Vagina (tissue), 2 donors: ENCODE measurements at regions not wholly inside any gene's neighbourhood (a gene's known extent, or its start where the extent isn't known, plus 50 kb on each side); places are given as distances from the start of the nearest gene placed in this dataset.

Experiments used
- DNase-seq, 2 donors: peaks; one replicate each; pipeline ENCODE4 v3.0.0-alpha.2; 2017; ENCODE audit errors: extremely low spot score in 2 of 2
- H3K27ac ChIP-seq: fragments of 200-600 bp; sonication (generic); one replicate; pipeline ENCODE4 v1.5.1; 2019
- H3K27me3 ChIP-seq: fragments of 200-600 bp; sonication (generic); one replicate; pipeline ENCODE4 v1.5.1; 2019
- H3K36me3 ChIP-seq, 2 donors: fragments of 200-600 bp; sonication (generic); one replicate each; pipeline ENCODE4 v1.5.1; 2017 to 2019
- H3K4me1 ChIP-seq: fragments of 200-600 bp; sonication (generic); one replicate; pipeline ENCODE4 v1.5.1; 2019
- H3K4me3 ChIP-seq, 2 donors: fragments of 200-600 bp; sonication (generic); 1 replicate in 1 of 2; 2 replicates in 1 of 2; pipeline ENCODE4 v1.5.1; 2016 to 2019
- H3K9me3 ChIP-seq: fragments of 200-600 bp; sonication (generic); one replicate; pipeline ENCODE4 v1.5.1; 2019
- POLR2A ChIP-seq, 2 donors: fragments of 450-650 bp; IDR thresholded peaks; one replicate each; pipeline ENCODE4 v1.6.1; 2017; ENCODE audit warnings: antibody characterized with exemption in 2 of 2, mild to moderate bottlenecking in 2 of 2, moderate library complexity in 2 of 2
- POLR2AphosphoS5 ChIP-seq, 2 donors: sonication (generic); formaldehyde crosslinking; IDR thresholded peaks; one replicate each; pipeline ENCODE4 v1.9.0; 2017; ENCODE audit warnings: antibody characterized with exemption in 2 of 2, mild to moderate bottlenecking in 2 of 2, low read depth in 1 of 2; ENCODE audit not compliant: insufficient read depth in 1 of 2
- intact Hi-C: fragments of 100-400 bp; cut with DNase I; formaldehyde crosslinking; loops from one replicate; pipeline ENCODE4 v1.15.1; 2023
- TF ChIP-seq, protein P1 (sequence below), 3 experiments: fragments of 450-650 bp in 2 of 3; fragments of 200-600 bp in 1 of 3; sonication (generic) in 1 of 3; IDR thresholded peaks; one replicate each; pipeline ENCODE4 v1.5.1; 2017 to 2019; ENCODE audit warnings: antibody characterized with exemption in 3 of 3, mild to moderate bottlenecking in 2 of 3, moderate library complexity in 2 of 3

DNA sequence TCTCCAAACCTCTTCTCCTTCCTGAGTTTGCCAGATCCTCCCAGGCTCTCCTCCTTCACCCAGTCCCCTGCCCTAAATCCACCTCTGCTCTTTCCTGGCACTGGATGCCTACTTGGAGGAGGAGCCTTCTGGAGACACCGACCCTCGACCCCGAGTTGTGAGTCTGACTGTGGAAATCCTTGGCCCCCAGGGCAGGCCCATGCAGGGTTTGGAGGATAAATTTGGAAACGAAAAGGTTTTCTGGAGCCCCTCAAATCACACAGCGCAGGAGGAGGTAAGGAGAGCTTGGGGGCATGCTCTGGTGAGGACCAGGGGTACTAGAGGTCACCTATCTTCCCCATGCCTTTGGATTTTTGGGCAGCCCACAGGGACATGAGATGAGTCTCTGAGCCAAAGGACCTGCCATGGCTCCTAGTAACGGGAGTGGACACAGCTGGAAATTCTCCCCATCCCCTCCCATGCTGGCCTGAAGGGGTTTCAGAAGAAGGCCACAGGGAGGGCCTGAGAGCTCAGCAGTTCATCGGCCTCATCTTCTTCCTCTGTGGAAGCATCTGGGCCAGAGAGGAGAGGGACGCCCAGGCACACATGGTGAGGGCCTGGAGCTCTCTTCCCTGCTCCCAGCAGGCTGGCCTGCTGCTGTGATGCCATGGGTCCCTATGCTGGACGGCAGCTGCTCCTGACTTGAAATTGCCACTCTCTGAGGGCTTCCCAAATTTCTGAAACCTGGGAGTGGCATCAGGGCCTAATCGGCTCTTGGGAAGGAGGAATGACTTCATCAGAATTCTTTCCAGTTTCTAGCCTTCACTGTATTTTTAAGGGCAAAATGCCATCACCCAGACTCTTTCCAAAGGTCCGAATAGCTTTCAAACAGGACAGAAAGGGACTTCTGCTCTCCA lies 68.6 kb upstream of the ITGA11 start:
- H3K36me3 ChIP-seq, result no peaks in the 10 kb centered on the region
- no peaks in the 10 kb centered on the region for H3K9me3 ChIP-seq
- H3K27me3 ChIP-seq, result no peaks in the 10 kb centered on the region
- H3K4me1 ChIP-seq, result peaks cover 8% of the 10 kb centered on the region
- H3K27ac ChIP-seq, result peak overlapping the region; percentile 11
- peak; percentile 79 to 91 for DNase-seq
- TF ChIP-seq POLR2AphosphoS5 (IDR thresholded peaks at IDR 0.05; ENCODE audit: insufficient read depth in 1 of 2, low read depth in 1 of 2) (no peak), POLR2A (IDR thresholded peaks at IDR 0.05) (no peak)
- TF ChIP-seq, protein P1, sequence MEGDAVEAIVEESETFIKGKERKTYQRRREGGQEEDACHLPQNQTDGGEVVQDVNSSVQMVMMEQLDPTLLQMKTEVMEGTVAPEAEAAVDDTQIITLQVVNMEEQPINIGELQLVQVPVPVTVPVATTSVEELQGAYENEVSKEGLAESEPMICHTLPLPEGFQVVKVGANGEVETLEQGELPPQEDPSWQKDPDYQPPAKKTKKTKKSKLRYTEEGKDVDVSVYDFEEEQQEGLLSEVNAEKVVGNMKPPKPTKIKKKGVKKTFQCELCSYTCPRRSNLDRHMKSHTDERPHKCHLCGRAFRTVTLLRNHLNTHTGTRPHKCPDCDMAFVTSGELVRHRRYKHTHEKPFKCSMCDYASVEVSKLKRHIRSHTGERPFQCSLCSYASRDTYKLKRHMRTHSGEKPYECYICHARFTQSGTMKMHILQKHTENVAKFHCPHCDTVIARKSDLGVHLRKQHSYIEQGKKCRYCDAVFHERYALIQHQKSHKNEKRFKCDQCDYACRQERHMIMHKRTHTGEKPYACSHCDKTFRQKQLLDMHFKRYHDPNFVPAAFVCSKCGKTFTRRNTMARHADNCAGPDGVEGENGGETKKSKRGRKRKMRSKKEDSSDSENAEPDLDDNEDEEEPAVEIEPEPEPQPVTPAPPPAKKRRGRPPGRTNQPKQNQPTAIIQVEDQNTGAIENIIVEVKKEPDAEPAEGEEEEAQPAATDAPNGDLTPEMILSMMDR (IDR thresholded peaks at IDR 0.05), result no peak
- no peak overlapping the region for H3K4me3 ChIP-seq
- intact Hi-C loops, result loop anchor here (10.0 kb wide), 1 partner anchor 1266 kb away; no protein-coding TSS in a partner anchor

DNA sequence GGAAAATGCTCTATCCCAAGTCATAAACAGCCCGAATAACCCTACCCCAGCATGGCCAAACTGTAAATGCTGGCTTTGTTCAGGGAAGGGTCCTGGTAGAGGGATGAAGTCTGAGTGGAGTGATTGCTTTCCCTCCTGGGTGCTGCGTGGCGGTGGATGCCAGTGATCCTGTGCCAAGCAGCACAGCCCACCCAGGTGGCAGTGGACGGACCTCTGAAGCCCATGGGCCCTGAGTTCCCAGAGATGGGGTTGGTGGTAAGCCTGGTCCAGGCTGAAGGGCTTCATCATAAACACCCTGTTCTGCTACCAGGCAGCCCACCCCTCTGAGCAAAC lies 69.3 kb upstream of the ITGA11 start:
- intact Hi-C loops, result loop anchor here (10.0 kb wide), 1 partner anchor 1266 kb away; no protein-coding TSS in a partner anchor

DNA sequence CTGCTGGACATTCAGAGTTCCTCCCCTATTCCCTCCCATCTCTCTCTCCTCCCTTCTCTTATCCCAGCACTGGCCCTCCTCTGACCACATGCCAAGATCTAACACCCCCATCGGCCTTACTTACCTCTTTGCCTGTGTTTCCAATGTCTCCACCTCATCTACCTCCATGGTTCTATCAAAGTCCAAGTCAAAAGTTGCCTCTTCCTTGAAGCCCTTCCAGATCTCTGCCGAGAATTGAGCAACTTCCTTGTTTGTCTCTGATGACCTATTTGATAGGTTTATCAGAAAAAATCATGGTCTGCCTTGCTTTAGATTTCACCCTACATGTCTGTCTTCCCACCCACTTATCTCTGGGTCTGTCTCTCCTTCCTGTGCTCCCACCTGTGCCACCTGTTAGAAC lies 69.7 kb upstream of the ITGA11 start:
- no peaks in the 10 kb centered on the region for H3K9me3 ChIP-seq
- peak in 1 of 2 donors; percentile 76 for DNase-seq
- intact Hi-C loops, result loop anchor here (10.0 kb wide), 1 partner anchor 1267 kb away; no protein-coding TSS in a partner anchor
- H3K36me3 ChIP-seq, result no peaks in the 10 kb centered on the region
- H3K27ac ChIP-seq, result no peak overlapping the region
- TF ChIP-seq POLR2AphosphoS5 (IDR thresholded peaks at IDR 0.05; ENCODE audit: insufficient read depth in 1 of 2, low read depth in 1 of 2) (no peak), POLR2A (IDR thresholded peaks at IDR 0.05) (no peak)
- TF ChIP-seq, protein P1 (IDR thresholded peaks at IDR 0.05), result no peak
- peaks cover 8% of the 10 kb centered on the region for H3K4me1 ChIP-seq
- no peak overlapping the region for H3K4me3 ChIP-seq
- no peaks in the 10 kb centered on the region for H3K27me3 ChIP-seq

More for the DNA sequence above, 69.3 kb upstream of the ITGA11 start:
- Histone ChIP-seq H3K27ac (peak overlapping the region; percentile 11), H3K9me3 (no peaks in the 10 kb centered on the region), H3K27me3 (no peaks in the 10 kb centered on the region), H3K36me3 (no peaks in the 10 kb centered on the region), H3K4me3 (no peak overlapping the region), H3K4me1 (peaks cover 8% of the 10 kb centered on the region)
- DNase-seq, result peak in 1 of 2 donors; percentile 37
- no peak for TF ChIP-seq POLR2A (IDR thresholded peaks at IDR 0.05)

GRCh38 chr15:68502398-68502901 lies 70.5 kb upstream of the ITGA11 start:
- H3K27me3 ChIP-seq, result no peaks in the 10 kb centered on the region
- H3K27ac ChIP-seq, result no peak overlapping the region
- H3K36me3 ChIP-seq, result no peaks in the 10 kb centered on the region
- intact Hi-C loops, result loop anchor here (10.0 kb wide), 1 partner anchor 1268 kb away; no protein-coding TSS in a partner anchor
- TF ChIP-seq, protein P1 (IDR thresholded peaks at IDR 0.05), result no peak
- TF ChIP-seq POLR2AphosphoS5 (IDR thresholded peaks at IDR 0.05; ENCODE audit: insufficient read depth in 1 of 2, low read depth in 1 of 2), result no peak
- TF ChIP-seq POLR2A (IDR thresholded peaks at IDR 0.05), result no peak
- no peaks in the 10 kb centered on the region for H3K9me3 ChIP-seq
- peaks cover 8% of the 10 kb centered on the region for H3K4me1 ChIP-seq
- peak in 1 of 2 donors; percentile 85 for DNase-seq
- H3K4me3 ChIP-seq, result no peak overlapping the region

DNA sequence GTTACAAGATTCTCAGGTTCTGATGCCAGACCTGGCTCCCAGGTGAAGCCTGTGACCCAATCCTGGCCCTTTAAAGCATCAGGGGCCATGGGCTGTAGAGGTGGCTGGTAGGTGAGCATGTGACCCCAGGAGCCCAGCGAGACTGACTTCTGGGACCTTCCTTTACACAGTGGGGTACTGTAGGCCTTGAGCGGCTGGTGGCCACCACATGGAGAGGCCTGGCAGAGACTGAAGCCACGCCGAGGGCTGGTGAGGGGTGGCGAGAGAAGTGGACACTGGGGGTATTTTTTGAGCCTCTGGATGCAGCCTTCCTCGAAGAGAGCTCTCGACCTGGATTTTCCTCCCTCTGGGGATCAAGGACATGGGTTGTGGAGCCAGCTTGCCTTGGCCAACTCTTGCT lies 71.2 kb upstream of the ITGA11 start:
- peak in 1 of 2 donors; percentile 79 for DNase-seq
- H3K4me3 ChIP-seq, result no peak overlapping the region

More for the DNA sequence above, 71.2 kb upstream of the ITGA11 start:
- no peaks in the 10 kb centered on the region for H3K36me3 ChIP-seq
- TF ChIP-seq POLR2AphosphoS5 (IDR thresholded peaks at IDR 0.05; ENCODE audit: insufficient read depth in 1 of 2, low read depth in 1 of 2) (no peak), POLR2A (IDR thresholded peaks at IDR 0.05) (no peak)
- TF ChIP-seq, protein P1 (IDR thresholded peaks at IDR 0.05), result no peak
- H3K9me3 ChIP-seq, result no peaks in the 10 kb centered on the region
- no peaks in the 10 kb centered on the region for H3K27me3 ChIP-seq
- no peak overlapping the region for H3K27ac ChIP-seq
- intact Hi-C loops, result loop anchor here (10.0 kb wide), 1 partner anchor 1268 kb away; no protein-coding TSS in a partner anchor
- peaks cover 8% of the 10 kb centered on the region for H3K4me1 ChIP-seq
